ENCODE measurements at regions not wholly inside any gene's neighbourhood (a gene's known extent, or its start where the extent isn't known, plus 50 kb on each side); places are given as distances from the start of the nearest gene placed in this dataset.

DNA sequence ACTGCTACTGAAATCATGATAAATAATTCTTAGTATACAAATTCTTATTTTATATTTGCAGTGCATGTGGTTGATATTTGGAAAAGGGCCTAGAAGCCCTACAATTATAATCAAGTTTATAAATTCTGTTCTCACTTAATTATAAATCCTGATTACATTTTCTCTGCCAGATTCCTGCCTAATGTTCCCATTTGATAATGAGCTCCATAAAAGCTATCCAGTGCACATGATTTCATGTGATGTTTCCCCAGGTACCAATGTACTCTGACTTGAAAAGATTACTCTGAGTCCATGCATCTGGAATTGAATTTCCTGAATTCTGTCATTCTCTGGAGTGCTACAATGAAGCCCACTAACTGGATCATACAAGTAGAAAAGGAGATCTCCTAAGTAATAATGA, 292.2 kb downstream of the FRK start:
- intact Hi-C loops (cut with DNase I) = no loop called here
- TF ChIP-seq POLR2AphosphoS5 (IDR thresholded peaks at IDR 0.05) = no peak
- TF ChIP-seq, protein P1, sequence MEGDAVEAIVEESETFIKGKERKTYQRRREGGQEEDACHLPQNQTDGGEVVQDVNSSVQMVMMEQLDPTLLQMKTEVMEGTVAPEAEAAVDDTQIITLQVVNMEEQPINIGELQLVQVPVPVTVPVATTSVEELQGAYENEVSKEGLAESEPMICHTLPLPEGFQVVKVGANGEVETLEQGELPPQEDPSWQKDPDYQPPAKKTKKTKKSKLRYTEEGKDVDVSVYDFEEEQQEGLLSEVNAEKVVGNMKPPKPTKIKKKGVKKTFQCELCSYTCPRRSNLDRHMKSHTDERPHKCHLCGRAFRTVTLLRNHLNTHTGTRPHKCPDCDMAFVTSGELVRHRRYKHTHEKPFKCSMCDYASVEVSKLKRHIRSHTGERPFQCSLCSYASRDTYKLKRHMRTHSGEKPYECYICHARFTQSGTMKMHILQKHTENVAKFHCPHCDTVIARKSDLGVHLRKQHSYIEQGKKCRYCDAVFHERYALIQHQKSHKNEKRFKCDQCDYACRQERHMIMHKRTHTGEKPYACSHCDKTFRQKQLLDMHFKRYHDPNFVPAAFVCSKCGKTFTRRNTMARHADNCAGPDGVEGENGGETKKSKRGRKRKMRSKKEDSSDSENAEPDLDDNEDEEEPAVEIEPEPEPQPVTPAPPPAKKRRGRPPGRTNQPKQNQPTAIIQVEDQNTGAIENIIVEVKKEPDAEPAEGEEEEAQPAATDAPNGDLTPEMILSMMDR (IDR thresholded peaks at IDR 0.05) = no peak
- TF ChIP-seq POLR2A (IDR thresholded peaks at IDR 0.05) = no peak
- no peak for TF ChIP-seq EP300 (IDR thresholded peaks at IDR 0.05)
- DNase-seq = no peak
- Histone ChIP-seq H3K4me3 (no peak overlapping the region), H3K27me3 (no peaks in the 10 kb centered on the region), H3K36me3 (no peaks in the 10 kb centered on the region), H3K9me3 (no peaks in the 10 kb centered on the region), H3K27ac (no peak overlapping the region), H3K4me1 (peaks cover 0 to 8% (median 3%) of the 10 kb centered on the region in 4 donors)

DNA sequence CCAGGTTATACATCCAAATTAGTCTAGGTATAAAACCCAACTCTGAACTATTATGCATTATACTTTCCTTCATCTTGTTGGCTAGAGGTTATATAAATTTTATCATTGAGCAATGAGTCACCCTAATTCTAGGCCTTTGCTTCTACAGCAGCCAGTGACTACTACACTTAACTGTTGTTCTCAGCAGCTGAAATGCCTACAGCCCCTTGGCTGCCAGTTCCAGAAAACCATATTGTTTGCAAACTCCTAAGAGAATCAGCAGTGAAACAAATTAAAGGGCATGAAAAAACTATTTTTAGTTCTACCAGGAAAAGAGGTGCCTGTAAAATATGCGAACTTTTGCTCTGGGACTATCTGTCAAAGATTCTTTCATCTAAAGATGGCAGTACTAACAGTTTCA, 292.8 kb downstream of the FRK start:
- Histone ChIP-seq H3K27ac (no peak overlapping the region), H3K9me3 (no peaks in the 10 kb centered on the region), H3K4me3 (no peak overlapping the region), H3K27me3 (no peaks in the 10 kb centered on the region), H3K36me3 (no peaks in the 10 kb centered on the region), H3K4me1 (peaks cover 0 to 8% (median 3%) of the 10 kb centered on the region in 4 donors)
- DNase-seq = no peak
- WGBS, 2 donors = 63 to 73% methylated on average over 1 of the region's 1 CpG
- TF ChIP-seq, protein P1 (IDR thresholded peaks at IDR 0.05) = no peak
- no peak for TF ChIP-seq POLR2AphosphoS5 (IDR thresholded peaks at IDR 0.05)
- no peak for TF ChIP-seq EP300 (IDR thresholded peaks at IDR 0.05)
- TF ChIP-seq POLR2A (IDR thresholded peaks at IDR 0.05) = no peak
- intact Hi-C loops (cut with DNase I) = no loop called here

DNA sequence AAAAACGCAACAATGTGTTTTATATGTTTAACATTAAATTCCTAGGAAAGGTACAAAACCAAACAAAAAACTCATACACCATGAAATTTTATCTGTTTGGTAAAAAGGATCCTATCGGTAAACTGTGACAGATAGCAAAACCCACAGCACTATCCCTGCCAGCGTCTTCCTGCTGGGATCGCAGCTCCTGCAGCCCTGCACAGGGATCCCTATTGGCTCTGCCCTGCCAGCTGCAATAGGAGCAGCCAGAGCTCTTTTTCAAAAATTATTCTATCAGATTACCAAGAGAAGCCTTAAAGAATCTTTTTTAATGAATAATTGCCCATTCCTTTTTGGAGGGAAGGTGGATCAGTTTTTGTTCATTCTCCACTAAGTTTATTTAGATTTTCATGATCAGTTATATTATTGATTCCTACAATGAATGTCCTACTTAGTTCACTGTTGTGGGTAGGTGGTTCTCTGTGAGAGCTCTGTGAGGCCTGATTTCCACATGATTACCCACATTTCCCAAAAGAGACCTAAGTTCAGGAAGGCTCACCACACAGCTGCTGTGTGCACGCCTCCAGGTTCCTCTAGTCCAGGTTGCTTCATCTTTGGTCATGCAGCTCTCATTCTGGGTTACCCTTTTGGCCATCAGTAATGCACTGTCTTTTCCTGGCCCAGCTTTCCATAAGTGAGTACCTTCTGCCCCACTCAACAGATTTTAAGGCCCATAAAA, 293.8 kb downstream of the FRK start:
- H3K4me3 ChIP-seq = no peak overlapping the region
- no peak for TF ChIP-seq POLR2AphosphoS5 (IDR thresholded peaks at IDR 0.05)
- TF ChIP-seq, protein P1 (IDR thresholded peaks at IDR 0.05) = no peak
- no peak for TF ChIP-seq EP300 (IDR thresholded peaks at IDR 0.05)
- TF ChIP-seq POLR2A (IDR thresholded peaks at IDR 0.05) = no peak
- H3K4me1 ChIP-seq = peaks cover 0 to 8% (median 3%) of the 10 kb centered on the region in 4 donors

DNA sequence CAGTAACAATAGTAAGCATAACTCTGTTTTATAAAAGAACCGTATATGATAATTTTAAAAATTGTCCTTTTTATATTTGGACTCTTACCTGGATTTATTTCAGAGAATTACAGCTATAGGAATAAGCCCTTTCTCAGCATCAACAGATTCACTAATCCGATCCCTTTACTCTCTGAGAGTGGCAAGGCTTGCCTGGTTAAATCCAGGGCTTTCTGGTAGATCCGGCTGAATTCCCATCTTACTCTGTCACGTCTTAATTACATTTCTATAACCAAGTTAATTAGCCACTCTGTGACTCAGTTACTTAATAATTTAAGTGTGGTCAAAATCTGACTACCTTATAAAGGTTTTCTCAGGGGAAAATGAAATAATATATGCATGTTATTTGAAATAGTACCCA, 294.7 kb downstream of the FRK start:
- no peak for DNase-seq
- 75 to 85% methylated on average over 4 of the region's 4 CpGs for WGBS, 2 donors
- Histone ChIP-seq H3K9me3 (no peaks in the 10 kb centered on the region), H3K4me1 (peaks cover 0 to 8% (median 3%) of the 10 kb centered on the region in 4 donors), H3K27me3 (no peaks in the 10 kb centered on the region), H3K27ac (no peak overlapping the region), H3K36me3 (no peaks in the 10 kb centered on the region), H3K4me3 (no peak overlapping the region)
- intact Hi-C loops (cut with DNase I) = no loop called here
- TF ChIP-seq POLR2A (IDR thresholded peaks at IDR 0.05) (no peak), POLR2AphosphoS5 (IDR thresholded peaks at IDR 0.05) (no peak), EP300 (IDR thresholded peaks at IDR 0.05) (no peak)
- TF ChIP-seq, protein P1 (IDR thresholded peaks at IDR 0.05) = no peak

More for the DNA sequence above, 293.8 kb downstream of the FRK start:
- Histone ChIP-seq H3K27ac (no peak overlapping the region), H3K27me3 (no peaks in the 10 kb centered on the region), H3K36me3 (no peaks in the 10 kb centered on the region), H3K9me3 (no peaks in the 10 kb centered on the region)
- 84 to 85% methylated on average over 5 of the region's 5 CpGs for WGBS, 2 donors
- DNase-seq = no peak
- intact Hi-C loops (cut with DNase I) = no loop called here

DNA sequence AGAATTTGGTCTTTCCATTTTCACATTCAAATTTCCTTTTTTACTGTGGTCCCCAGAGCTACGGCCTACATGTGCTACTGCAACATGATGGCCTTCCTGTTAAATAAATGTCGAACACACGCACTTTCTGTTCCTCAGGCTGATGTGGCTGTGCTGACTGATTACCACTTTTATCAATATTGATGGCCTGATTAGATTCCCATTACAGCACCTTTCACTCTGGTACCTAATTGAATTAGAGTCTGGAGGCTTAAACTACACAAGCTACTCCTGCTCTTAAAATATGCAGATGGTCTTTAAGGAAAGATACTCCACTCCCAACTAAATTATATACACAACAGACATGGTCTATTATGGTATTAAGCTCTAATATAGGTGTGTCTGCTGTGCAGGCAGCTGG, 301.6 kb downstream of the FRK start:
- intact Hi-C loops (cut with DNase I) = no loop called here
- Histone ChIP-seq H3K27ac (no peak overlapping the region), H3K9me3 (no peaks in the 10 kb centered on the region), H3K4me3 (no peak overlapping the region), H3K27me3 (no peaks in the 10 kb centered on the region), H3K4me1 (no peaks in the 10 kb centered on the region), H3K36me3 (no peaks in the 10 kb centered on the region)
- TF ChIP-seq, protein P1 (IDR thresholded peaks at IDR 0.05) = no peak
- WGBS, 2 donors = 91 to 95% methylated on average over 3 of the region's 3 CpGs
- no peak for DNase-seq
